ENCODE measurements at regions not wholly inside any gene's neighbourhood (a gene's known extent, or its start where the extent isn't known, plus 50 kb on each side); places are given as distances from the start of the nearest gene placed in this dataset.

- Histone ChIP-seq H3K27me3 (ENCODE audit: insufficient read depth, low read depth) (peaks cover 15% of the 10 kb centered on the region; the same call in 1 of the 2 replicates), H2AFZ (ENCODE audit: low read depth) (no peak overlapping the region), H3K27ac (no peak overlapping the region), H3K79me2 (ENCODE audit: insufficient read depth, low read depth) (no peaks in the 10 kb centered on the region), H3K4me1 (ENCODE audit: low read depth, poor library complexity, severe bottlenecking) (no peaks in the 10 kb centered on the region), H3K36me3 (ENCODE audit: insufficient read depth) (no peaks in the 10 kb centered on the region), H3K4me3 (IDR thresholded peaks at IDR 0.05; ENCODE audit: insufficient read depth, low read depth, low read length) (no peak overlapping the region), H4K20me1 (ENCODE audit: insufficient read depth) (no peaks in the 10 kb centered on the region), H3K4me2 (no peak overlapping the region), H3K9ac (no peak overlapping the region)
- no peak for TF ChIP-seq CTCF (conservative IDR thresholded peaks at IDR 0.05; ENCODE audit: low read depth, low read length)
These were observed 254.0 kb downstream of the PTPRU start for GRCh38 chr1:29490204-29490934.

GRCh38 chr1:29489471-29489870 is 253.1 kb downstream of the PTPRU start:
- H3K9ac ChIP-seq = no peak overlapping the region
- no peak overlapping the region for H2AFZ ChIP-seq (ENCODE audit: low read depth)
- H3K27me3 ChIP-seq (ENCODE audit: insufficient read depth, low read depth) = peaks cover 15% of the 10 kb centered on the region; the same call in 1 of the 2 replicates
- no peaks in the 10 kb centered on the region for H3K79me2 ChIP-seq (ENCODE audit: insufficient read depth, low read depth)
- no peaks in the 10 kb centered on the region for H3K36me3 ChIP-seq (ENCODE audit: insufficient read depth)
- H3K4me1 ChIP-seq (ENCODE audit: low read depth, poor library complexity, severe bottlenecking) = no peaks in the 10 kb centered on the region
- H3K27ac ChIP-seq = no peak overlapping the region
- no peaks in the 10 kb centered on the region for H4K20me1 ChIP-seq (ENCODE audit: insufficient read depth)
- H3K4me3 ChIP-seq (IDR thresholded peaks at IDR 0.05; ENCODE audit: insufficient read depth, low read depth, low read length) = no peak overlapping the region
- H3K4me2 ChIP-seq = no peak overlapping the region
- TF ChIP-seq CTCF (conservative IDR thresholded peaks at IDR 0.05; ENCODE audit: low read depth, low read length) = no peak

- no peak overlapping the region for H3K9ac ChIP-seq
These were observed 252.5 kb downstream of the PTPRU start for GRCh38 chr1:29488794-29489311.

GRCh38 chr1:29488086-29488793 is 251.9 kb downstream of the PTPRU start:
- no peak overlapping the region for H3K4me2 ChIP-seq
- H3K27me3 ChIP-seq (ENCODE audit: insufficient read depth, low read depth) = peaks cover 15% of the 10 kb centered on the region; the same call in 1 of the 2 replicates
- H4K20me1 ChIP-seq (ENCODE audit: insufficient read depth) = no peaks in the 10 kb centered on the region
- H3K79me2 ChIP-seq (ENCODE audit: insufficient read depth, low read depth) = no peaks in the 10 kb centered on the region
- H3K9ac ChIP-seq = no peak overlapping the region
- H2AFZ ChIP-seq (ENCODE audit: low read depth) = no peak overlapping the region
- TF ChIP-seq CTCF (conservative IDR thresholded peaks at IDR 0.05; ENCODE audit: low read depth, low read length) = no peak
- H3K4me3 ChIP-seq (IDR thresholded peaks at IDR 0.05; ENCODE audit: insufficient read depth, low read depth, low read length) = no peak overlapping the region
- no peak overlapping the region for H3K27ac ChIP-seq
- no peaks in the 10 kb centered on the region for H3K4me1 ChIP-seq (ENCODE audit: low read depth, poor library complexity, severe bottlenecking)
- H3K36me3 ChIP-seq (ENCODE audit: insufficient read depth) = no peaks in the 10 kb centered on the region

More at GRCh38 chr1:29488794-29489311, 252.5 kb downstream of the PTPRU start:
- Histone ChIP-seq H2AFZ (ENCODE audit: low read depth) (no peak overlapping the region), H3K4me3 (IDR thresholded peaks at IDR 0.05; ENCODE audit: insufficient read depth, low read depth, low read length) (no peak overlapping the region), H3K36me3 (ENCODE audit: insufficient read depth) (no peaks in the 10 kb centered on the region), H4K20me1 (ENCODE audit: insufficient read depth) (no peaks in the 10 kb centered on the region), H3K79me2 (ENCODE audit: insufficient read depth, low read depth) (no peaks in the 10 kb centered on the region), H3K27me3 (ENCODE audit: insufficient read depth, low read depth) (peaks cover 15% of the 10 kb centered on the region; the same call in 1 of the 2 replicates), H3K27ac (no peak overlapping the region), H3K4me2 (no peak overlapping the region), H3K4me1 (ENCODE audit: low read depth, poor library complexity, severe bottlenecking) (no peaks in the 10 kb centered on the region)
- TF ChIP-seq CTCF (conservative IDR thresholded peaks at IDR 0.05; ENCODE audit: low read depth, low read length) = no peak

Measured in KMS-11 (cell line).